ENCODE measurements at regions not wholly inside any gene's neighbourhood (a gene's known extent, or its start where the extent isn't known, plus 50 kb on each side); places are given as distances from the start of the nearest gene placed in this dataset.

DNA sequence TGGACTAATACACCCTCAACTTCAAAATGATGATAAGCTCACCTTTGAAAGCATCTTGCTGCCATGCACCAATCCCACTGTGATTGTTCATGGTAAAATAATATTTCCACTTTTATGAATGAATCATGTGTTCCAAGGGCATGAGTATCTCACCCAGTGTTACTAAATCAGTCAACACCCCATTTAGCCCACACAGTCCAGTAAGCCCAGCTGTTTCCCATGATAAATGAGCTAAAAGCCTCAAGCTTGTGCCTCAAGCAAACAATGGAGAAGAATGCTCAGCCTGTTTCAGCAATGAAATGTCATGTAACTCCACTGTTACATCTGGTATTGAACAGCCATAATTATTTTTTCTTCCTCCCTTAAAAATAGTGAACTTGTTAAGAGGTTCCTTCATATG, 442.5 kb downstream of the XPNPEP1 start:
- DNase-seq (ENCODE audit: low spot score) = no peak

GRCh38 chr10:109475711-109476421, 447.4 kb downstream of the XPNPEP1 start:
- DNase-seq (ENCODE audit: low spot score) = no peak

DNA sequence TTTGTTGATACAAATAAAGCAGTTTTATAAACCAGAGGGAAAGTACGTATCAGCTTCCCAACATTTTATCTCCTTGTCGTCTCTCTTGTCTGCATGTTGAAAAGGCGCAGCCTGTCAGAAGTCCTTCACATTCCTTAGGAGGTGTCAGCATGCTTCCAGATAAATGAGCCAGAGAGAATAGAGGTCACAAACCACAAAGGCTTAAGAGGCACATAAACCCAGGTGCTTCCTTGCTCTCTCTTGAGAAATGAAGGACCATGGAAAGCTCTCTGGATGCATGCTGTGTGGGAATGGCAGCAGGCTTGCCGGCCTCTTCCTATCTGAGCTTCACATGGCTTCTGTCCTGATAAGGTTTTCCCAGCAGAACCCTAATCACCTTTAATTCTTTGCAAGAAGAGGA, 448.5 kb downstream of the XPNPEP1 start:
- no peak for DNase-seq (ENCODE audit: low spot score)

GRCh38 chr10:109474261-109474660, 449.1 kb downstream of the XPNPEP1 start:
- no peak for DNase-seq (ENCODE audit: low spot score)

DNA sequence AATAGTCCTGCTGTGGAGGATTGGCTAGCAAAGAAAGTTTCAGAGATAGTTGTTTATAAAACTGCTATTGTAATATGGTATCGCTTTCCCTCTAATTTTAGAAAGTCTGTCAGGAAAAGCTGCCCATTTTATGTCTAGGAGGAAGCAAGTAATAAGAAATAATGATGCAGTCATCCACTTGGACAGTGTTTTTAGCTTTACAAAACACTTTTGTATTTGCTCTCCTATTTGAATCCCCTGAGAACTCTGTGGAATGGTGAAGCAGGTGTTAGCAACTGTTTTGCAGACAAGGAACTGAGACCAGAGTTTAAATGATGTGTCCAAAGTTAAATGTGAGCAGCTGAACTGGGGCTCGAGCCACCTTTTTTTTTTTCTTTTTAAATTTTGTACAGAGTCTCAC, 455.8 kb downstream of the XPNPEP1 start:
- DNase-seq (ENCODE audit: low spot score) = no peak

- no peak for DNase-seq (ENCODE audit: low spot score)
Measured at GRCh38 chr10:109464949-109465348, 458.4 kb downstream of the XPNPEP1 start.

- no peak for DNase-seq (ENCODE audit: low spot score)
Measured at GRCh38 chr10:109457302-109457638, 466.0 kb downstream of the XPNPEP1 start.

DNA sequence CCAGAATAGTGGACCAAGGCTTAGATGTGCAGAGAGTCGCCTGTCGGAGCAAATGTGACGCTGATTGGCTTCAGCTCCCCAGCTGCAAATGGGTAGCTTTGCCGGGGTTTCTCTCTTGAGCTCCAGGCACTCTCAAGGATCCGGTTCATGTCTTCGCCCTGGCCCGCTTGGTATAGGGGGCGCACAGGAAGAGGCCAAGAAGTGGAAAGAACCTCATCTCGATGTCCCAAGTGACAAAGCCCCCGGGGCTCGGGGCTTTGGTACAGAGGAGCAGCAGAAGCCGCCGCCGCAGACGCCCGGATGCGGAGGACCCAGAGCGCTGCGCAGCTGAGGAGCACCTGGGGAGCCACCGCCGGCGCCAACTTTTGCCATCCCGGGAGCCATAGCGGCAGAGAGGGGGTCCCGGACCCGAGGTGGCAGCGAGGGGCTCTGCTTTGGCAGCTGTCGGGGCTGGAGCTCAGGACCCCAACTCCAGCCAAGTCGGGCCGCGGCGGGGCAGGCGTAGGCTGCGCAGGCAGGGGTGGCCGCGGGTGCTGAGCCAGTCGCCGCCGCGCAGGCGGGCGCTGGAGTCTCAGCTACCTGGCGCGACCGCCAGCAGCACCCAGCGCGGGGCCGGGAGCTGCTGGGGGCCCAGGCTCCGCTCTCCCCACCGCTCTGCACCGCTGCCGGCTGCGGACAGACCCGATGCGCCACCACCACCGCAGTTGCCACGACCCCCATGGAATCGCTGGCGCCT, 466.6 kb downstream of the XPNPEP1 start:
- peak; percentile 9 for DNase-seq (ENCODE audit: low spot score)

DNA sequence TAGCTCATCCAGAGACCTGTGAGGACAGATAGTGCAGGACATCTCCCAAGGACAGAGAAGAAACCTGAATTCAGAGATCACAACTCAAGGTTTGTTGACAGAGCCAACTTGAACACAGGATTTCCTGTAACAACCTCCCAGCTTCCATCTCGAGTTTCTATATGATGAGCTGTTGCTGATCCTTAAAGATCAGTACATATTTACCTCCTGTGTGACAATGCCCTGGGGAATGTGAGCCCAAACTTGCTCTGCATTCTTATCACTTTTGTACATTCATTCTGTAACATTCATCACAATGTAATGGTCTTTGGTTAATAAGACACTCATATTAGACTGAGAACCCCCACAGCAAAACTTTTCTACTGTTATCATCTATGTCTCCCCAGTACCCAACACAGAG, 468.6 kb downstream of the XPNPEP1 start:
- peak; percentile 46 for DNase-seq (ENCODE audit: low spot score)

- no peak for DNase-seq (ENCODE audit: low spot score)
Measured at GRCh38 chr10:109451879-109452278, 471.4 kb downstream of the XPNPEP1 start.

DNA sequence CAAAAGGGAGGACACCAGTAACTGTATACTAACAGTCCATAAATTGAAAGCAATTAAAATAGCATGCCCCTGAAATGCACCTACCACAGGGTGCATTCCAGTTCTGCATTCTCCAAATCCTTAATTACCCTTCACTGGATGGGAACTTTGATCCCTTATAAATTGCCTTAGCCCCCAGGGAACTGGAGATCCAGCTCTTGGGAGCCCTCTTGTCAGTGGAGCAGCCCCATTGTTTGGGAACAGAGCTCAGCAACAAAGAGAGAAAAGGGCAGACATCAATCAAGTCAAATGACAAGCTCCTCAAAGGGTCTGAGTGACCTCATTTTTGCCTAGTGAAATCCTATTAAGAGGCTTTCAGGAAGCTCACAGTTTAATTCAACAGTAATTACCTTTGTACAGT, 472.6 kb downstream of the XPNPEP1 start:
- no peak for DNase-seq (ENCODE audit: low spot score)

DNA sequence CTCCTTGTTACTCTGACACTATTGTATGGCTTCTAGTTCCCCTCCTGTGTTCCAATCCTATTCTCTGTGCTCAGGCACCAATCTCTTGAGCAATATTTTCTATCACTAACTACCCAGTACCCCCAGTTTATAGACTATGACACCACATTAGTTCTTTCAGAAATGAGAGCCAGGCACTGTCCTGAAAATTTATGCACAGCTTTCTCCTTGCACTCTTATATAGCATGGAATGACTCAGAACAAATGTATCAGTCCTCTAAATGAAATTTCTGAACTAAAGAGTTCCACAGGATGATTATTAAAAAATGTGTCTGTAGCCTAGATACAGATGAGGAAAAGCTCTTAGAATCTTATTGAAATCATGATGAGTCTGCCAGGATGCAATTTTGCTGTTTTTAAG, 489.9 kb downstream of the XPNPEP1 start:
- DNase-seq (ENCODE audit: low spot score) = no peak

GRCh38 chr10:109432281-109432680, 491.0 kb downstream of the XPNPEP1 start:
- DNase-seq (ENCODE audit: low spot score) = no peak

DNA sequence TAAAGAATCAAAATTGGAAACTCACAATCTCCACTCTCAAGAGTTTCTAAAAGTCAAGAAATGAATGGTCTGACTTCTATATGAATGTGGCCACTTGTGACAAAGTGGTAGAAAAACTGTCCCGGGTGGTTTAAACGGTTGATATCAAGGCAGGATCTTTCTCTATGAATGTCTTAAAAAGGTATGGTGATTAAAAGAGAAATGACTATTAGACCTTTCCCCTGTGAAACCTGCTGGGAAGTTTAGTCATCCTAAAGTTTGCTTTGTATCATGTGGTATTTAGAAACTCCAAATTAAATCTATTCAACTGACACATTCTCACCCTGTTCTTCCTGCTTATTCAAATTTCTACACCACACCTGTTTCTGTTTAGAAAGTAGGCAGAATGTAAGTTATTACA, 492.5 kb downstream of the XPNPEP1 start:
- peak; percentile 52 for DNase-seq (ENCODE audit: low spot score)

- DNase-seq (ENCODE audit: low spot score) = peak; percentile 84
Measured at GRCh38 chr10:109430043-109430760, 493.1 kb downstream of the XPNPEP1 start.

- no peak for DNase-seq (ENCODE audit: low spot score)
Measured at GRCh38 chr10:109428775-109429491, 494.4 kb downstream of the XPNPEP1 start.

GRCh38 chr10:109427411-109427810, 495.9 kb downstream of the XPNPEP1 start:
- DNase-seq (ENCODE audit: low spot score) = peak; percentile 37

DNA sequence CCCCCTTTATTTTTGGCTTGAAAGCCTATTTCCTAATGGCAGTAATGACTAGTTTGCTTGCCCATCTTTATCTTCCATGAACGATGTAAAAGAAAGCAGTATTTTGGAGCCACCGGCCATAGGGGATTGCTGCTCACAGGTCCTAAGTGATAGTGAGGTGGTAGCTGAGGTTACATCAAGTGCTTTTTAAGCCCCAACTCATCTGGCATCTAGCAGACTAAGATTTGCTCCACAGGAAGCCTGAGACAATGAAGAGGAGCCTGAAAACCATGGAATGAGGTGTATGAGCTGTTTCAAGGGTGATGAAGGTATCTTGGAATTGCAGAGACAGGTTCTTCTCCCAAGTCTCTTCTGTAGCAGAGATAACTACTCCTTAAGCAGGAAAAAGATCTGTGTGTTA, 496.3 kb downstream of the XPNPEP1 start:
- no peak for DNase-seq (ENCODE audit: low spot score)

DNA sequence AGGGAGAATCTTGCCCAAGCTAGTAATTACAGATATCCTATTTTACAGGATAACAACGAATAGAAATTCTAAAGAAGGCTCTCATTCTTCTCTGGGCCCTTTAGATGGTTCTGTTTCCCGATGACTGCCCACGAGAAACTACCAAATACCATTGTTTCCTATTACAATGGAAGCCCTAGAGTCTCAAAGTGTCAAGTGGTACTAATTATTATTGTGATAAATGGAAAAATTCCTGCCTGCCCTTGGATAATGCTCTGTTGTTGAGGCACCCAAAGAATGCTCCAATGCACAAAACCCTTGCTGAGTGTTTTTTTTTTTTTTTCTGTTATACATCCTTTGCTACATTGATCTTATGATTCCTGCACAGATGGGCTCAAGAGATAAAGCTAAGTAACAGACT, 504.5 kb downstream of the XPNPEP1 start:
- no peak for DNase-seq (ENCODE audit: low spot score)

DNA sequence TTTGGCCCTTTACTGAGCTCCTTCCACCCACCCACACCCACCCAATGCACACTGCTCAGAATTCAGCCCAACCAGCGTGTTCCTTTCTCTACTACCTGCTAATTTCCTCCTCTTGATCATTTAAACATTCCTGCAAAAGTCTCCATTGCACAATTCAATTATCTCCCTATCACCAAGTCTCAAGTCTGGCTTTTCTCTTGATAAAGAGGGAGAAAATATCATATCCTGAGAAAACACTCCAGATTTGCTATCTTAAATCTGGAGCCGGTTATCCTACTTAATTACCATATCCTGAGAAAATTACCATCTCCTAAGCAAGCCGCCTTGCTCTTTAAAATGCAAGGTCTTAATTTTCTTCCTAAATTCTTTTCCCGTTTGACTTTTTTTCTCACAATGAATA, 505.5 kb downstream of the XPNPEP1 start:
- DNase-seq (ENCODE audit: low spot score) = no peak

DNA sequence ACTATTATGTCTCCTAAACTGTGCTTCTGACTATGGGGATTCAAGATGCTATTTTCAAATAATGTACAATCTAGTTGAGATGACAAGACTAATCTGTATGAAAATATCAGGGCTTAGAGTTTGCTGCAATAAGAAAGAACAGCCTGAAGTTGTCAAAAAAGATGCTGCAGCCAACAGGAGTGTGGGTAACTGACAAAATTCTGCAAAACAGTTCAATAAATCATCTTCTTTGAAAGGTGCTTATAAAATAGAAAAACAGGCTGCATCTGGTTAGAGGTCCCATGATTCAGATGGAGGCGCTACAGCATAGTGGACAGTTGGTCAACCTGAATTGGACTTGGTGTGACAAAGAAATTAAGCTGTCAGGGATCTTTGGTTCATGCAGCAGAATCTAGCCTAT, 511.0 kb downstream of the XPNPEP1 start:
- no peak for DNase-seq (ENCODE audit: low spot score)

- no peak for DNase-seq (ENCODE audit: low spot score)
Measured at GRCh38 chr10:109411917-109412316, 511.4 kb downstream of the XPNPEP1 start.

- no peak for DNase-seq (ENCODE audit: low spot score)
Measured at GRCh38 chr10:109405338-109405737, 518.0 kb downstream of the XPNPEP1 start.

Data from kidney tubule cell (primary cell).